H1 (cell line): ENCODE measurements at regions not wholly inside any gene's neighbourhood (a gene's known extent, or its start where the extent isn't known, plus 50 kb on each side); places are given as distances from the start of the nearest gene placed in this dataset.

Experiments used
- CBX8 ChIP-seq: fragments of 300-800, 300-1000 bp; sonication (generic); IDR thresholded peaks from 2 replicates; pipeline ENCODE4 v1.7.1; 2016; ENCODE audit warnings: low read depth, low read length, borderline replicate concordance
- CHD2 ChIP-seq: IDR thresholded peaks from 2 replicates; pipeline ENCODE4 v1.6.1; 2012; ENCODE audit warnings: low read length, improper control_type of control experiment
- CTCF ChIP-seq, 3 experiments: IDR thresholded peaks; 1 replicate in 2 of 3; 2 replicates in 1 of 3; pipeline versions ENCODE4 v1.5.1 to v1.6.1; 2011; ENCODE audit warnings: low read length in 3 of 3, mild to moderate bottlenecking in 3 of 3, inconsistent platforms in 2 of 3, low read depth in 1 of 3, moderate library complexity in 1 of 3; ENCODE audit not compliant: insufficient read depth in 1 of 3; ENCODE audit errors: control extremely low read depth in 1 of 3
- POLR2A ChIP-seq, 2 experiments: IDR thresholded peaks; 1 replicate in 1 of 2; 2 replicates in 1 of 2; pipeline ENCODE4 v1.6.1; 2011; ENCODE audit warnings: low read depth in 2 of 2, low read length in 2 of 2, mild to moderate bottlenecking in 2 of 2; ENCODE audit errors: control extremely low read depth in 1 of 2
- POLR2AphosphoS5 ChIP-seq: IDR thresholded peaks from 2 replicates; pipeline ENCODE4 v1.6.1; 2011; ENCODE audit warnings: low read depth, low read length
- RFX5 ChIP-seq: IDR thresholded peaks from 2 replicates; pipeline ENCODE4 v1.6.1; 2011; ENCODE audit warnings: low read depth, low read length, improper control_type of control experiment, borderline replicate concordance
- RXRA ChIP-seq: IDR thresholded peaks from 2 replicates; pipeline ENCODE4 v1.6.1; 2011; ENCODE audit warnings: low read depth, mild to moderate bottlenecking, low read length, moderate library complexity; ENCODE audit not compliant: insufficient read depth
- SRF ChIP-seq: IDR thresholded peaks from 2 replicates; pipeline ENCODE4 v1.6.1; 2011; ENCODE audit warnings: mild to moderate bottlenecking, low read depth, low read length, moderate library complexity

GRCh38 chr10:45179691-45180090 is 135.7 kb downstream of the OR13A1 start:
- TF ChIP-seq POLR2A (IDR thresholded peaks at IDR 0.05; ENCODE audit: control extremely low read depth in 1 of 2, low read depth in 2 of 2, low read length in 2 of 2) (no peak), CHD2 (no peak), POLR2AphosphoS5 (no peak), CTCF (IDR thresholded peaks at IDR 0.05; ENCODE audit: control extremely low read depth in 1 of 3, insufficient read depth in 1 of 3, low read depth in 1 of 3, low read length in 3 of 3) (no peak), RXRA (no peak), CBX8 (no peak), SRF (no peak), RFX5 (no peak)
